ENCODE measurements at regions not wholly inside any gene's neighbourhood (a gene's known extent, or its start where the extent isn't known, plus 50 kb on each side); places are given as distances from the start of the nearest gene placed in this dataset.

DNA sequence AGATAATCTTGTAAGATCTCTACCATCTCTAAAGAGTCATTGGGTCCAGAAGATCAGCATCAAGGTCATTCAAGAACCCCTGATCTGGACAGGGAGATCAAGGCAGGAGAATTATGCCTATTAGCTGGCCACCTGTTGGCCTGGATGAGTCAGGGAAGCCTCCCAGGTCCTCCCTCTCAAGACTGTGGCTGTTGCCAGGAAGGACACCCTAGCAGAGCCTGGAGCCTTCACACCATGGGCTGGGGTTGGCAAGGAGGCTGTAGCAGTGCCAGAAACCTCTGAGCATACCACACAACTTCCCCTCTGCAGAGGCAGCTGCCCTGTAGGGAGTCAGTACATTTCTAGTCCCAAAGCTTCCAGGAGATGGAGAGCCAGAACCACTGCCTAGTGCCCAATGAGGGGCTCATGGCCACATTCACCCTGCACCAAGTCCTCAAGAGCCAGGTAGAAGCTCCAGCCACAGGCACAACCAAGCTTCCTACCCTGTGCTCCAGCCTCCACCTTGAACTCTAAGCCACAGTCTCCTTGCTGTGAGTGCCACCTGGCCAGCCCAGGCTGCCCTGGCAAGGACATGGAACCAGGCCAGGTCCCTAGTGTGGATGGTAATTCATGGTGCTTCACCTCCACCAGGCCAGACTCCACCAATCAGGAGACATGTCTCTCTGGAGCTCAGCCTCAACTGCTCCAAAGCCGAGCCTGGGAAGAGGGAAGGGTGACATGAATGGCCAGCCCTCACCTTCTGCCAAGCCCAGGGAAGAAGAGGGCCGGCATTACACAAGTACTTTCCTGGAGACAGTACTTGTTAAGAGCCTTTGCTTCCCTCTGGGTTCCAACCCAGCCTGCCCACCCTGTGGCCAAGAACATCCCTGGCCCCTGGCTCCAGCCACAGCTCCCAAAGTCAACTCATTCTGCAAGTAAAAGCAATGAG is 124.3 kb downstream of the BUD13 start:
- ATAC-seq (no peak), DNase-seq (ENCODE audit: low read depth, low spot score) (no peak)
- Histone ChIP-seq H3K27me3 (ENCODE audit: control insufficient read depth, insufficient read depth, low read length) (peaks cover 7% of the 10 kb centered on the region; the same call in 1 of the 2 replicates), H3K4me3 (ENCODE audit: low read depth in 2 of 2, low read length in 2 of 2) (no peak overlapping the region), H3K36me3 (ENCODE audit: control insufficient read depth, insufficient read depth, low read length) (no peaks in the 10 kb centered on the region), H3K27ac (ENCODE audit: low read length) (no peak overlapping the region), H3K9me3 (ENCODE audit: control insufficient read depth, insufficient read depth, low read depth, low read length) (no peaks in the 10 kb centered on the region), H3K4me1 (ENCODE audit: control insufficient read depth, insufficient read depth, low read length) (no peaks in the 10 kb centered on the region)
- TF ChIP-seq SIN3A (IDR thresholded peaks at IDR 0.05; ENCODE audit: borderline replicate concordance, insufficient read depth, low read depth, low read length) (no peak), TCF7L2 (IDR thresholded peaks at IDR 0.05; ENCODE audit: low read depth, low read length) (no peak), POLR2AphosphoS5 (IDR thresholded peaks at IDR 0.05; ENCODE audit: low read depth, low read length) (no peak)
- TF ChIP-seq, protein P1, sequence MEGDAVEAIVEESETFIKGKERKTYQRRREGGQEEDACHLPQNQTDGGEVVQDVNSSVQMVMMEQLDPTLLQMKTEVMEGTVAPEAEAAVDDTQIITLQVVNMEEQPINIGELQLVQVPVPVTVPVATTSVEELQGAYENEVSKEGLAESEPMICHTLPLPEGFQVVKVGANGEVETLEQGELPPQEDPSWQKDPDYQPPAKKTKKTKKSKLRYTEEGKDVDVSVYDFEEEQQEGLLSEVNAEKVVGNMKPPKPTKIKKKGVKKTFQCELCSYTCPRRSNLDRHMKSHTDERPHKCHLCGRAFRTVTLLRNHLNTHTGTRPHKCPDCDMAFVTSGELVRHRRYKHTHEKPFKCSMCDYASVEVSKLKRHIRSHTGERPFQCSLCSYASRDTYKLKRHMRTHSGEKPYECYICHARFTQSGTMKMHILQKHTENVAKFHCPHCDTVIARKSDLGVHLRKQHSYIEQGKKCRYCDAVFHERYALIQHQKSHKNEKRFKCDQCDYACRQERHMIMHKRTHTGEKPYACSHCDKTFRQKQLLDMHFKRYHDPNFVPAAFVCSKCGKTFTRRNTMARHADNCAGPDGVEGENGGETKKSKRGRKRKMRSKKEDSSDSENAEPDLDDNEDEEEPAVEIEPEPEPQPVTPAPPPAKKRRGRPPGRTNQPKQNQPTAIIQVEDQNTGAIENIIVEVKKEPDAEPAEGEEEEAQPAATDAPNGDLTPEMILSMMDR (IDR thresholded peaks at IDR 0.05) = no peak
- TF ChIP-seq, protein P2, sequence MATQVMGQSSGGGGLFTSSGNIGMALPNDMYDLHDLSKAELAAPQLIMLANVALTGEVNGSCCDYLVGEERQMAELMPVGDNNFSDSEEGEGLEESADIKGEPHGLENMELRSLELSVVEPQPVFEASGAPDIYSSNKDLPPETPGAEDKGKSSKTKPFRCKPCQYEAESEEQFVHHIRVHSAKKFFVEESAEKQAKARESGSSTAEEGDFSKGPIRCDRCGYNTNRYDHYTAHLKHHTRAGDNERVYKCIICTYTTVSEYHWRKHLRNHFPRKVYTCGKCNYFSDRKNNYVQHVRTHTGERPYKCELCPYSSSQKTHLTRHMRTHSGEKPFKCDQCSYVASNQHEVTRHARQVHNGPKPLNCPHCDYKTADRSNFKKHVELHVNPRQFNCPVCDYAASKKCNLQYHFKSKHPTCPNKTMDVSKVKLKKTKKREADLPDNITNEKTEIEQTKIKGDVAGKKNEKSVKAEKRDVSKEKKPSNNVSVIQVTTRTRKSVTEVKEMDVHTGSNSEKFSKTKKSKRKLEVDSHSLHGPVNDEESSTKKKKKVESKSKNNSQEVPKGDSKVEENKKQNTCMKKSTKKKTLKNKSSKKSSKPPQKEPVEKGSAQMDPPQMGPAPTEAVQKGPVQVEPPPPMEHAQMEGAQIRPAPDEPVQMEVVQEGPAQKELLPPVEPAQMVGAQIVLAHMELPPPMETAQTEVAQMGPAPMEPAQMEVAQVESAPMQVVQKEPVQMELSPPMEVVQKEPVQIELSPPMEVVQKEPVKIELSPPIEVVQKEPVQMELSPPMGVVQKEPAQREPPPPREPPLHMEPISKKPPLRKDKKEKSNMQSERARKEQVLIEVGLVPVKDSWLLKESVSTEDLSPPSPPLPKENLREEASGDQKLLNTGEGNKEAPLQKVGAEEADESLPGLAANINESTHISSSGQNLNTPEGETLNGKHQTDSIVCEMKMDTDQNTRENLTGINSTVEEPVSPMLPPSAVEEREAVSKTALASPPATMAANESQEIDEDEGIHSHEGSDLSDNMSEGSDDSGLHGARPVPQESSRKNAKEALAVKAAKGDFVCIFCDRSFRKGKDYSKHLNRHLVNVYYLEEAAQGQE (IDR thresholded peaks at IDR 0.05; ENCODE audit: insufficient read depth in 1 of 2, low read depth in 2 of 2, low read length in 1 of 2) = no peak
- ChIA-PET POLR2A (no interaction called here), CTCF (no interaction called here)
- in situ Hi-C loops (cut with HindIII; ENCODE audit: low pct_unique_long_range_greater_than_20kb, low sequenced_read_pairs) = no loop called here
- intact Hi-C loops (cut with micrococcal nuclease; ENCODE audit: unreplicated experiment) = no loop called here
- BruUV-seq (replicated peaks) = no TSS peak

DNA sequence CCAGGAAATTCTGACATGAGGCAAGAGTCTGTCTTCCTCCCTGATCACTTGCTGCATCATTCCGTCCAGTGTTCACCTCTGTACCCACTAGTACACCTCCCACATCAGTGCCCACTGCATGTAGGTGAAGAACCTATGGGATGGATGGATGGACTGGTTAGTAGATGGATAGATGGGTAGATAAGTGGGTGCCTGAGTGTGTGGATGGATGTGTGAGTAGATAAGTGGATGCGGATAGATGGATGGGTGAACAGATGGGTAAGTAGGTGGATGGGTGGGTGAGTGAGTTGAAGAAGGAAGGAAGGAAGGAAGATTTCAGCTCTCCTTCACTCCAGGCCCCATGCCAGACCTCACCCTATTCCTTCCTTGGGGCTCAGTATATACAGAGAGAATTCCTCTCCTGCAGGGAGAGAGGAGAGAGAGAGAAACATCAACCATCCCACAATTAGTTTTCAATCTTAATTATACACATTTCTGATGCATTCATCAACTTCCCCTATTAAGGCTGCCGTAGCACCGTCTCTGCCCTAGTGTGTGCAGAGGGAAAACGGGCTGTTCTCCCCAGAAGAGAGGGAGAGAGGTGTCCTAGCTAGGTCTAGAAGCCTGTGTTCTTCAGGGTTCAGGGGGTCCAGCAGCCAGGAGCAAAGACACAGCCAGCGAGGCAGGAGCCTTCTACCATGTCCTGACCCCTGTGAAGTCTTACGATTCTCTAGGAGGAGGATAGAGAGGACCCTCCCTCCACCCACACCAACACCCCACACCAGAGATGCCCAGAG is 125.3 kb downstream of the BUD13 start:
- no TSS peak for BruUV-seq (replicated peaks)
- intact Hi-C loops (cut with micrococcal nuclease; ENCODE audit: unreplicated experiment) (no loop called here), in situ Hi-C loops (cut with HindIII; ENCODE audit: low pct_unique_long_range_greater_than_20kb, low sequenced_read_pairs) (no loop called here)
- ATAC-seq (no peak), DNase-seq (ENCODE audit: low read depth, low spot score) (no peak)
- CTCF ChIA-PET = no interaction called here
- Histone ChIP-seq H3K4me1 (ENCODE audit: control insufficient read depth, insufficient read depth, low read length) (no peaks in the 10 kb centered on the region), H3K27me3 (ENCODE audit: control insufficient read depth, insufficient read depth, low read length) (peaks cover 7% of the 10 kb centered on the region; the same call in 1 of the 2 replicates), H3K27ac (ENCODE audit: low read length) (no peak overlapping the region), H3K4me3 (ENCODE audit: low read depth in 2 of 2, low read length in 2 of 2) (no peak overlapping the region), H3K36me3 (ENCODE audit: control insufficient read depth, insufficient read depth, low read length) (no peaks in the 10 kb centered on the region), H3K9me3 (ENCODE audit: control insufficient read depth, insufficient read depth, low read depth, low read length) (no peaks in the 10 kb centered on the region)
- POLR2A ChIA-PET = no interaction called here
- TF ChIP-seq POLR2AphosphoS5 (IDR thresholded peaks at IDR 0.05; ENCODE audit: low read depth, low read length) = no peak
- TF ChIP-seq, protein P2 (IDR thresholded peaks at IDR 0.05; ENCODE audit: insufficient read depth in 1 of 2, low read depth in 2 of 2, low read length in 1 of 2) = no peak
- no peak for TF ChIP-seq SIN3A (IDR thresholded peaks at IDR 0.05; ENCODE audit: borderline replicate concordance, insufficient read depth, low read depth, low read length)
- TF ChIP-seq, protein P1 (IDR thresholded peaks at IDR 0.05) = no peak
- TF ChIP-seq TCF7L2 (IDR thresholded peaks at IDR 0.05; ENCODE audit: low read depth, low read length) = no peak
